Transverse colon (tissue), 4 donors: ENCODE measurements at regions not wholly inside any gene's neighbourhood (a gene's known extent, or its start where the extent isn't known, plus 50 kb on each side); places are given as distances from the start of the nearest gene placed in this dataset.

ENCODE experiments used
- DNase-seq: peaks from one replicate; pipeline ENCODE4 v3.0.0-alpha.2; 2019
- H3K27ac ChIP-seq, 4 donors: fragments of 200-600 bp; sonication (generic); 2 replicates each; pipeline ENCODE4 v1.5.1; 2016 to 2018; ENCODE audit warnings: inconsistent platforms in 4 of 4
- H3K27me3 ChIP-seq: fragments of 200-600 bp; sonication (generic); 2 replicates; pipeline ENCODE4 v1.5.1; 2017; ENCODE audit warnings: inconsistent platforms
- H3K36me3 ChIP-seq, 4 donors: fragments of 200-600 bp; sonication (generic); 2 replicates each; pipeline ENCODE4 v1.5.1; 2017 to 2019; ENCODE audit warnings: inconsistent platforms in 4 of 4
- H3K4me1 ChIP-seq, 4 donors: fragments of 200-600 bp; sonication (generic); 2 replicates each; pipeline ENCODE4 v1.5.1; 2017 to 2020; ENCODE audit warnings: inconsistent platforms in 4 of 4
- H3K4me3 ChIP-seq, 4 donors: fragments of 200-600 bp; sonication (generic); 1 replicate in 1 of 4; 2 replicates in 3 of 4; pipeline versions ENCODE4 v1.5.1 to v1.6.1; 2017 to 2019; ENCODE audit warnings: inconsistent platforms in 4 of 4
- H3K9me3 ChIP-seq, 2 donors: fragments of 200-600 bp; sonication (generic); 2 replicates each; pipeline ENCODE4 v1.5.1; 2017 to 2019; ENCODE audit warnings: inconsistent platforms in 2 of 2
- CTCF ChIP-seq, 5 experiments: fragments of 200-600 bp in 3 of 5; fragments of 450-650 bp in 2 of 5; sonication (generic) in 3 of 5; IDR thresholded peaks; 1 replicate in 2 of 5; 2 replicates in 3 of 5; pipeline ENCODE4 v1.5.1; 2016 to 2017; ENCODE audit warnings: antibody characterized with exemption in 5 of 5, inconsistent platforms in 3 of 5, mild to moderate bottlenecking in 2 of 5, moderate library complexity in 1 of 5
- EP300 ChIP-seq: sonication (generic); formaldehyde crosslinking; IDR thresholded peaks from one replicate; pipeline ENCODE4 v1.6.1; 2017; ENCODE audit warnings: antibody characterized with exemption, low read depth
- POLR2A ChIP-seq: fragments of 450-650 bp; IDR thresholded peaks from one replicate; pipeline ENCODE4 v1.6.1; 2016; ENCODE audit warnings: antibody characterized with exemption, mild to moderate bottlenecking, moderate library complexity
- POLR2AphosphoS5 ChIP-seq, 3 donors: sonication (generic); formaldehyde crosslinking; IDR thresholded peaks; one replicate each; pipeline ENCODE4 v1.6.1; 2016; ENCODE audit warnings: antibody characterized with exemption in 3 of 3
- WGBS, 2 donors: methylation state at CpG; one replicate each; pipeline ENCODE4 v1.1.5; 2018; ENCODE audit warnings: low coverage in 1 of 2; 5-methylcytosine and 5-hydroxymethylcytosine counted together
- in situ Hi-C, 4 donors: fragments of 200-750 bp; cut with MboI; loops; one replicate each; pipeline versions ENCODE4 v1.15.0 to v1.15.1; 2017; ENCODE audit warnings: low sequenced_read_pairs in 3 of 4, low pct_ligation_motif_present in 1 of 4, low pct_unique_long_range_greater_than_20kb in 1 of 4
- intact Hi-C: fragments of 100-400 bp; cut with DNase I; formaldehyde crosslinking; loops from one replicate; pipeline ENCODE4 v1.15.1; 2023; ENCODE audit warnings: low total_unique reads

DNA sequence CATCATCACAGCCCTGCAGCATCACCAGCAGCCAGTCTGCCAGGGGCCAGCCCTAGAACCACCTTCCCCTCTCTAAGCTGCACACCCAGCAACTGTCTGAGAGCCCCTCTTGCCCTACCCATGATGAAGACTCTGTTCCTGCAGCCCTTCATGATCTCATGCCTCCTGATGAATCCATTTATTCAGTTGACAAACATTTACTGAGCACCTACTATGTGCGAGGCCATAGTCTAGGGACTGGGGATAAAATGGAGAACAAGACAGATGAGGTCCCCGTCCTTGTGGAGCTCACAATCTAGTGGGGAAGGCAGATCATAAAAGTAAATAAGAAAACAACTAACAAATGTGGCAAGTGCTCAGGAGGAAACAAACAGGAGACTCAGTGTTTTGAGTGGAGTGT is 96.3 kb downstream of the PCDH1 start:
- TF ChIP-seq EP300, result no peak
- TF ChIP-seq POLR2AphosphoS5 (IDR thresholded peaks at IDR 0.05), result no peak
- no peak for TF ChIP-seq CTCF (IDR thresholded peaks at IDR 0.05)
- TF ChIP-seq POLR2A, result no peak

DNA sequence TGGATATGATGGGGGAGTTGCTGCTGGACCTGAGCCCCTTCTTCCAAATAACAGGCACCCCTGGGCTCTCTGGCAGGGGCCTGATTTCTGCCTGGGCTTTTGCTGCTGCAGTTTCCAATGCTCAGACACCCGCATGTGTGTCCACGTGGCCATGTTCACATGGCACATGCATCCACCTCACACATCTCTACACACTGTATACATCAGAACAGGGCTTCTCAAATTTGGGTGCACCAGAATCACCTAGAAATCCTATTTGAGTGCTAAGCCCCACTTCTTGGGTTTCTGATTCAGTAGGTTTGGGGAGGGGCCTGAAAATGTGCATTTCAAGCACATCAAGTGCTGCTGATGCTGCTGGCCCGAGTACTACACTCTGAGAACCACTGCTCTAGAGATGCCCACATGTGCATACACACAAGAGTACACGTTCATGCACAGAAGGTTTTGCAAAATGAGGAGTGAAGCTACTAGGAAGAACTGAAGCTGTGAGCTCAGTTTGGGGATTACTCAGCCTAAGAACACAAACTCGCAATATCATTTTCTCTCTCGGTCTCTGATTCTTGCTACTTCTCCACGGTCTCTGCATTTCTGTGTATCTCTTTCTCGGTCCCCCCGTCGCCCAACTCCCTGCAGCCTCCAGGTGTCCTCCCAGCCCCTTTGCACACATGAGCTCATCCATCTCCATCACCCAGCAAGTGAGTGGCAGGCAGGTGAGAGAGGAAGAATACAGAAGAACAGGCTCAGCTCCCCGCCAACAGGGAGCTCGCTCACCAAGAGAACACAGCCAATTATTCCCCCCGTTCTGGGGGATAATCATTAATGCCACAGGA is 97.0 kb downstream of the PCDH1 start:
- H3K9me3 ChIP-seq, result no peaks in the 10 kb centered on the region
- in situ Hi-C loops (no loop called here), intact Hi-C loops (no loop called here)
- H3K27me3 ChIP-seq, result no peaks in the 10 kb centered on the region
- TF ChIP-seq CTCF (IDR thresholded peaks at IDR 0.05) (no peak), POLR2A (no peak), EP300 (no peak), POLR2AphosphoS5 (IDR thresholded peaks at IDR 0.05) (no peak)
- H3K36me3 ChIP-seq, result no peaks in the 10 kb centered on the region
- no peak overlapping the region for H3K27ac ChIP-seq
- no peak overlapping the region for H3K4me3 ChIP-seq
- whole genome bisulfite sequencing, 2 donors, result 69 to 76% methylated on average over 8 to 13 of the region's 13 CpGs
- no peaks in the 10 kb centered on the region for H3K4me1 ChIP-seq
- DNase-seq, result no peak

More for the DNA sequence above, 96.3 kb downstream of the PCDH1 start:
- no peaks in the 10 kb centered on the region for H3K9me3 ChIP-seq
- H3K36me3 ChIP-seq, result no peaks in the 10 kb centered on the region
- H3K27ac ChIP-seq, result no peak overlapping the region
- H3K4me3 ChIP-seq, result no peak overlapping the region
- no peaks in the 10 kb centered on the region for H3K4me1 ChIP-seq
- H3K27me3 ChIP-seq, result no peaks in the 10 kb centered on the region
- no peak for DNase-seq
- 75 to 81% methylated on average over 2 of the region's 2 CpGs for WGBS, 2 donors
- intact Hi-C loops (no loop called here), in situ Hi-C loops (no loop called here)

DNA sequence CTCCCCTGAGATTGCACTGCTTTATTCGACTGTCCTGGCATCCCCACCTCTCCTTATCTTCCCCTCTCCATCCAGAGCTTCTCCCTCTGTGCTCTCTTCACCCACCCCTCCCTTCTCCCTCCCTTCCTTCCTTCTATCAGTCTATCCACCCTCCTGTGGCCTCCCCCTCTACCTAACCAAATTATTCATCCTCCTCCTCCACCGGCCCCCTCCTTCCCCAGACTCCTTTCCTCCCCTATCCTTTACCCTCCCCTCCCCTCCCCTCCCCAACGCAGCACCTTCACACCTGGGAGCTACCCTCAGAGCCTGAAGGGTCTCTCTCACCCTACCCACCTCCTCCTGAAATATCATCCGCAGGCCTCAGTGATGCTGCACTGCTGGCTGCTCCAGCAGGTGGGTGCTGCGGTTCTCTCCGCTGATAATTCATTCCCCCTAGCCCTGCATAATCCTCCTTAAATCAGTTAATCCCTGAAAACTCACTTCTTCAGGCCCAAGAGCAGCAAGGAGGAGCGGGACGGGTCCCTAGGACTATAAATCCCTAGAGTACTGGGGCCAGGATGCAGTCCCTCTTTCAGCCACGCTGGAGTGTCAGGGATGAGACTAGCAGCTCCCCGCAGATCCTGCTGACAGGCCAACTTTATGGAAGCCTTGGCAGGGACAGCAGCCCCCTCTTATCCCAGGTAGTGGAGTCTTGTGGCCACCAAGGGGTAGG is 97.8 kb downstream of the PCDH1 start:
- 73 to 81% methylated on average over 3 to 10 of the region's 10 CpGs for WGBS, 2 donors
- in situ Hi-C loops, result no loop called here

More for the DNA sequence above, 97.8 kb downstream of the PCDH1 start:
- Histone ChIP-seq H3K27ac (no peak overlapping the region), H3K36me3 (no peaks in the 10 kb centered on the region), H3K4me3 (no peak overlapping the region), H3K4me1 (no peaks in the 10 kb centered on the region), H3K9me3 (no peaks in the 10 kb centered on the region), H3K27me3 (no peaks in the 10 kb centered on the region)
- intact Hi-C loops, result no loop called here
- no peak for TF ChIP-seq POLR2A
- no peak for TF ChIP-seq POLR2AphosphoS5 (IDR thresholded peaks at IDR 0.05)
- TF ChIP-seq EP300, result no peak
- no peak for TF ChIP-seq CTCF (IDR thresholded peaks at IDR 0.05)
- DNase-seq, result no peak
